ENCODE measurements at regions not wholly inside any gene's neighbourhood (a gene's known extent, or its start where the extent isn't known, plus 50 kb on each side); places are given as distances from the start of the nearest gene placed in this dataset.

- H3K9me3 ChIP-seq, result no peaks in the 10 kb centered on the region
- ATAC-seq (ENCODE audit: low FRiP score in 2 of 2) (no peak), DNase-seq (no peak)
- TF ChIP-seq EP300 (IDR thresholded peaks at IDR 0.05) (no peak), CTCF (IDR thresholded peaks at IDR 0.05) (no peak)
- H3K36me3 ChIP-seq, result no peaks in the 10 kb centered on the region
- H3K4me3 ChIP-seq, result no peak overlapping the region
- H3K27ac ChIP-seq, result no peak overlapping the region
- no peaks in the 10 kb centered on the region for H3K4me1 ChIP-seq
- 64 to 71% methylated on average over 4 to 6 of the region's 6 CpGs for WGBS, 2 donors
- no peaks in the 10 kb centered on the region for H3K27me3 ChIP-seq
These were observed 188.5 kb downstream of the URI1 start for GRCh38 chr19:30130356-30131122.

GRCh38 chr19:30131246-30131645 lies 189.2 kb downstream of the URI1 start:
- no peaks in the 10 kb centered on the region for H3K27me3 ChIP-seq
- no peak overlapping the region for H3K4me3 ChIP-seq
- TF ChIP-seq EP300 (IDR thresholded peaks at IDR 0.05) (no peak), CTCF (IDR thresholded peaks at IDR 0.05) (no peak), POLR2A (IDR thresholded peaks at IDR 0.05) (no peak), POLR2AphosphoS5 (IDR thresholded peaks at IDR 0.05) (no peak)
- H3K36me3 ChIP-seq, result no peaks in the 10 kb centered on the region
- no peaks in the 10 kb centered on the region for H3K9me3 ChIP-seq
- ATAC-seq (ENCODE audit: low FRiP score in 2 of 2), result no peak
- no peaks in the 10 kb centered on the region for H3K4me1 ChIP-seq
- H3K27ac ChIP-seq, result no peak overlapping the region
- WGBS, 2 donors, result 72 to 88% methylated on average over 2 to 5 of the region's 5 CpGs
- no peak for DNase-seq

GRCh38 chr19:30131722-30132291 lies 189.8 kb downstream of the URI1 start:
- Histone ChIP-seq H3K27ac (no peak overlapping the region), H3K4me1 (no peaks in the 10 kb centered on the region), H3K9me3 (no peaks in the 10 kb centered on the region), H3K27me3 (no peaks in the 10 kb centered on the region), H3K4me3 (no peak overlapping the region), H3K36me3 (no peaks in the 10 kb centered on the region)
- no peak for DNase-seq
- no peak for TF ChIP-seq CTCF (IDR thresholded peaks at IDR 0.05)
- no peak for TF ChIP-seq POLR2AphosphoS5 (IDR thresholded peaks at IDR 0.05)
- no peak for TF ChIP-seq POLR2A (IDR thresholded peaks at IDR 0.05)
- no peak for TF ChIP-seq EP300 (IDR thresholded peaks at IDR 0.05)
- 84 to 100% methylated on average over 5 to 8 of the region's 8 CpGs for WGBS, 2 donors
- no peak for ATAC-seq (ENCODE audit: low FRiP score in 2 of 2)

- no peaks in the 10 kb centered on the region for H3K36me3 ChIP-seq
- no peak overlapping the region for H3K4me3 ChIP-seq
- DNase-seq (no peak), ATAC-seq (ENCODE audit: low FRiP score in 2 of 2) (no peak)
- no peaks in the 10 kb centered on the region for H3K4me1 ChIP-seq
- no peaks in the 10 kb centered on the region for H3K27me3 ChIP-seq
- H3K9me3 ChIP-seq, result no peaks in the 10 kb centered on the region
- WGBS, 2 donors, result 88 to 94% methylated on average over 8 to 16 of the region's 16 CpGs
- TF ChIP-seq POLR2A (IDR thresholded peaks at IDR 0.05) (no peak), EP300 (IDR thresholded peaks at IDR 0.05) (no peak), POLR2AphosphoS5 (IDR thresholded peaks at IDR 0.05) (no peak), CTCF (IDR thresholded peaks at IDR 0.05) (no peak)
- no peak overlapping the region for H3K27ac ChIP-seq
These were observed 190.5 kb downstream of the URI1 start for GRCh38 chr19:30132343-30133075.

Data from upper lobe of left lung (tissue), 6 donors.